OCI-LY3 (cell line): ENCODE measurements at regions not wholly inside any gene's neighbourhood (a gene's known extent, or its start where the extent isn't known, plus 50 kb on each side); places are given as distances from the start of the nearest gene placed in this dataset.

Experiments
- CTCF ChIP-seq: fragments of 200-600, 300-600 bp; sonication (generic); IDR thresholded peaks from 2 replicates; pipeline ENCODE4 v1.5.1; 2014; ENCODE audit warnings: antibody characterized with exemption, low read length, low read depth
- EZH2phosphoT487 ChIP-seq: fragments of 200-600 bp; shearing (Covaris generic); IDR thresholded peaks from 2 replicates; pipeline ENCODE4 v1.6.1; 2018; ENCODE audit warnings: antibody characterized with exemption, mixed run types, low read depth

- TF ChIP-seq CTCF (no peak), EZH2phosphoT487 (no peak)
Observed at GRCh38 chr2:118650327-118650726, 197.1 kb downstream of the EN1 start.
